ENCODE measurements at regions not wholly inside any gene's neighbourhood (a gene's known extent, or its start where the extent isn't known, plus 50 kb on each side); places are given as distances from the start of the nearest gene placed in this dataset.

GRCh38 chr1:193736507-193736906 is 550.1 kb upstream of the B3GALT2 start:
- H3K4me1 Mint-ChIP-seq: peaks cover 10% of the 10 kb centered on the region
- DNase-seq: no peak
- CTCF ChIA-PET: interaction anchor here (0.6 to 1.0 kb wide), 2 partner anchors 9 to 325 kb away, joined by 3 read pairs; no protein-coding TSS in a partner anchor
- H3K36me3 Mint-ChIP-seq (ENCODE audit: low read depth): no peaks in the 10 kb centered on the region
- POLR2A ChIA-PET: no interaction called here
- H3K9me3 Mint-ChIP-seq: no peaks in the 10 kb centered on the region
- H3K4me3 Mint-ChIP-seq: no peak overlapping the region
- no peaks in the 10 kb centered on the region for H3K27me3 Mint-ChIP-seq
- H3K27ac Mint-ChIP-seq: no peak overlapping the region

- Mint-ChIP-seq H3K36me3 (ENCODE audit: low read depth) (no peaks in the 10 kb centered on the region), H3K4me1 (peaks cover 9% of the 10 kb centered on the region), H3K9me3 (no peaks in the 10 kb centered on the region), H3K4me3 (no peak overlapping the region), H3K27me3 (no peaks in the 10 kb centered on the region), H3K27ac (no peak overlapping the region)
- ChIA-PET CTCF (no interaction called here), POLR2A (no interaction called here)
- no peak for DNase-seq
Measured at GRCh38 chr1:193733674-193734073, 547.3 kb upstream of the B3GALT2 start.

- no peaks in the 10 kb centered on the region for H3K27me3 Mint-ChIP-seq
- H3K27ac Mint-ChIP-seq: no peak overlapping the region
- no peaks in the 10 kb centered on the region for H3K36me3 Mint-ChIP-seq (ENCODE audit: low read depth)
- no peak for DNase-seq
- no peaks in the 10 kb centered on the region for H3K4me1 Mint-ChIP-seq
- ChIA-PET POLR2A (no interaction called here), CTCF (no interaction called here)
- no peaks in the 10 kb centered on the region for H3K9me3 Mint-ChIP-seq
- no peak overlapping the region for H3K4me3 Mint-ChIP-seq
Measured at GRCh38 chr1:193730017-193730416, 543.6 kb upstream of the B3GALT2 start.

GRCh38 chr1:193729429-193729828 is 543.0 kb upstream of the B3GALT2 start:
- CTCF ChIA-PET: no interaction called here

GRCh38 chr1:193727850-193728249 is 541.4 kb upstream of the B3GALT2 start:
- Mint-ChIP-seq H3K27me3 (no peaks in the 10 kb centered on the region), H3K9me3 (no peaks in the 10 kb centered on the region), H3K4me3 (no peak overlapping the region), H3K27ac (no peak overlapping the region), H3K4me1 (no peaks in the 10 kb centered on the region), H3K36me3 (ENCODE audit: low read depth) (no peaks in the 10 kb centered on the region)
- POLR2A ChIA-PET: no interaction called here
- CTCF ChIA-PET: no interaction called here
- no peak for DNase-seq

More at GRCh38 chr1:193729429-193729828, 543.0 kb upstream of the B3GALT2 start:
- Mint-ChIP-seq H3K9me3 (no peaks in the 10 kb centered on the region), H3K27me3 (no peaks in the 10 kb centered on the region), H3K4me1 (no peaks in the 10 kb centered on the region), H3K27ac (no peak overlapping the region), H3K4me3 (no peak overlapping the region), H3K36me3 (ENCODE audit: low read depth) (no peaks in the 10 kb centered on the region)
- no peak for DNase-seq
- POLR2A ChIA-PET: no interaction called here

- Mint-ChIP-seq H3K4me1 (no peaks in the 10 kb centered on the region), H3K4me3 (no peak overlapping the region), H3K27me3 (no peaks in the 10 kb centered on the region), H3K9me3 (no peaks in the 10 kb centered on the region), H3K27ac (no peak overlapping the region), H3K36me3 (ENCODE audit: low read depth) (no peaks in the 10 kb centered on the region)
- ChIA-PET CTCF (no interaction called here), POLR2A (no interaction called here)
- no peak for DNase-seq
Measured at GRCh38 chr1:193726722-193727121, 540.3 kb upstream of the B3GALT2 start.

- no peak for DNase-seq
- Mint-ChIP-seq H3K27me3 (no peaks in the 10 kb centered on the region), H3K9me3 (peaks cover 9% of the 10 kb centered on the region), H3K27ac (no peak overlapping the region), H3K4me1 (peaks cover 7% of the 10 kb centered on the region), H3K4me3 (no peak overlapping the region), H3K36me3 (ENCODE audit: low read depth) (no peaks in the 10 kb centered on the region)
- ChIA-PET POLR2A (no interaction called here), CTCF (no interaction called here)
Measured at GRCh38 chr1:193712392-193712791, 526.0 kb upstream of the B3GALT2 start.

- H3K4me1 Mint-ChIP-seq: peaks cover 8% of the 10 kb centered on the region
- H3K27ac Mint-ChIP-seq: no peak overlapping the region
- DNase-seq: no peak
- peaks cover 4% of the 10 kb centered on the region for H3K9me3 Mint-ChIP-seq
- no peaks in the 10 kb centered on the region for H3K27me3 Mint-ChIP-seq
- H3K4me3 Mint-ChIP-seq: no peak overlapping the region
- CTCF ChIA-PET: no interaction called here
- POLR2A ChIA-PET: no interaction called here
- H3K36me3 Mint-ChIP-seq (ENCODE audit: low read depth): no peaks in the 10 kb centered on the region
Measured at GRCh38 chr1:193709607-193710006, 523.2 kb upstream of the B3GALT2 start.

GRCh38 chr1:193707271-193708021 is 521.0 kb upstream of the B3GALT2 start:
- H3K4me3 Mint-ChIP-seq: no peak overlapping the region
- POLR2A ChIA-PET: no interaction called here
- CTCF ChIA-PET: interaction anchor here (0.9 kb wide), 1 partner anchor 9 kb away, joined by 3 read pairs; no protein-coding TSS in a partner anchor

GRCh38 chr1:193706766-193707165 is 520.4 kb upstream of the B3GALT2 start:
- Mint-ChIP-seq H3K4me1 (peaks cover 8% of the 10 kb centered on the region), H3K9me3 (peaks cover under 1% of the 10 kb centered on the region), H3K27ac (no peak overlapping the region), H3K36me3 (ENCODE audit: low read depth) (no peaks in the 10 kb centered on the region), H3K27me3 (no peaks in the 10 kb centered on the region), H3K4me3 (no peak overlapping the region)
- DNase-seq: no peak
- POLR2A ChIA-PET: no interaction called here
- CTCF ChIA-PET: no interaction called here

More at GRCh38 chr1:193707271-193708021, 521.0 kb upstream of the B3GALT2 start:
- Mint-ChIP-seq H3K4me1 (peaks cover 8% of the 10 kb centered on the region), H3K27ac (no peak overlapping the region), H3K27me3 (no peaks in the 10 kb centered on the region), H3K9me3 (peaks cover 4% of the 10 kb centered on the region), H3K36me3 (ENCODE audit: low read depth) (no peaks in the 10 kb centered on the region)
- DNase-seq: no peak

GRCh38 chr1:193705554-193705981 is 519.2 kb upstream of the B3GALT2 start:
- Mint-ChIP-seq H3K4me1 (peaks cover 14% of the 10 kb centered on the region), H3K36me3 (ENCODE audit: low read depth) (no peaks in the 10 kb centered on the region), H3K4me3 (no peak overlapping the region), H3K27ac (no peak overlapping the region), H3K9me3 (no peaks in the 10 kb centered on the region), H3K27me3 (no peaks in the 10 kb centered on the region)
- ChIA-PET POLR2A (no interaction called here), CTCF (interaction anchor here (0.9 kb wide), 1 partner anchor 363 kb away, joined by 4 read pairs; no protein-coding TSS in a partner anchor)
- DNase-seq: no peak

- DNase-seq: no peak
- no peaks in the 10 kb centered on the region for H3K36me3 Mint-ChIP-seq (ENCODE audit: low read depth)
- peaks cover 3% of the 10 kb centered on the region for H3K9me3 Mint-ChIP-seq
- POLR2A ChIA-PET: no interaction called here
- no peak overlapping the region for H3K27ac Mint-ChIP-seq
- no peak overlapping the region for H3K4me3 Mint-ChIP-seq
- CTCF ChIA-PET: interaction anchor here (0.7 kb wide), 1 partner anchor 92 kb away, joined by 3 read pairs; no protein-coding TSS in a partner anchor
- H3K4me1 Mint-ChIP-seq: peaks cover 14% of the 10 kb centered on the region
- no peaks in the 10 kb centered on the region for H3K27me3 Mint-ChIP-seq
Measured at GRCh38 chr1:193703655-193704054, 517.2 kb upstream of the B3GALT2 start.

GRCh38 chr1:193703121-193703520 is 516.7 kb upstream of the B3GALT2 start:
- H3K4me1 Mint-ChIP-seq: peaks cover 13% of the 10 kb centered on the region
- H3K4me3 Mint-ChIP-seq: no peak overlapping the region
- DNase-seq: no peak
- ChIA-PET POLR2A (no interaction called here), CTCF (interaction anchor here (0.7 kb wide), 1 partner anchor 91 kb away, joined by 3 read pairs; no protein-coding TSS in a partner anchor)
- H3K36me3 Mint-ChIP-seq (ENCODE audit: low read depth): no peaks in the 10 kb centered on the region
- H3K27me3 Mint-ChIP-seq: no peaks in the 10 kb centered on the region
- H3K27ac Mint-ChIP-seq: no peak overlapping the region
- H3K9me3 Mint-ChIP-seq: peaks cover 3% of the 10 kb centered on the region

- Mint-ChIP-seq H3K36me3 (ENCODE audit: low read depth) (no peaks in the 10 kb centered on the region), H3K9me3 (peaks cover 3% of the 10 kb centered on the region), H3K27ac (no peak overlapping the region), H3K27me3 (no peaks in the 10 kb centered on the region), H3K4me3 (no peak overlapping the region), H3K4me1 (peaks cover 6% of the 10 kb centered on the region)
- no peak for DNase-seq
- ChIA-PET CTCF (no interaction called here), POLR2A (no interaction called here)
Measured at GRCh38 chr1:193701759-193702158, 515.3 kb upstream of the B3GALT2 start.
